Ectodermal cell (in vitro differentiated cells): ENCODE measurements at regions not wholly inside any gene's neighbourhood (a gene's known extent, or its start where the extent isn't known, plus 50 kb on each side); places are given as distances from the start of the nearest gene placed in this dataset.

ENCODE experiments used
- H3K27ac ChIP-seq: 2 replicates; pipeline ENCODE4 v1.7.0; 2013; ENCODE audit warnings: mild to moderate bottlenecking, low read depth, low read length; ENCODE audit not compliant: insufficient read depth, poor library complexity, severe bottlenecking
- H3K27me3 ChIP-seq: 2 replicates; pipeline ENCODE4 v1.7.0; 2013; ENCODE audit warnings: mild to moderate bottlenecking, low read length; ENCODE audit not compliant: insufficient read depth, control insufficient read depth, poor library complexity, severe bottlenecking
- H3K36me3 ChIP-seq: one replicate; pipeline ENCODE4 v1.7.0; 2013; ENCODE audit warnings: low read length; ENCODE audit not compliant: control insufficient read depth, insufficient read depth
- H3K4me1 ChIP-seq: one replicate; pipeline ENCODE4 v1.7.0; 2013; ENCODE audit warnings: low read length; ENCODE audit not compliant: control insufficient read depth, insufficient read depth
- H3K4me3 ChIP-seq: 2 replicates; pipeline ENCODE4 v1.7.0; 2013; ENCODE audit warnings: low read depth, low read length, control low read depth; ENCODE audit not compliant: insufficient read depth
- H3K9me3 ChIP-seq: 2 replicates; pipeline ENCODE4 v1.7.0; 2013; ENCODE audit warnings: mild to moderate bottlenecking, low read length, moderate library complexity; ENCODE audit not compliant: control insufficient read depth
- WGBS, 2 experiments: methylation state at CpG; one replicate each; pipeline ENCODE4 v1.1.7; 2013; ENCODE audit warnings: missing lambda C conversion rate in 2 of 2; 5-methylcytosine and 5-hydroxymethylcytosine counted together

- H3K27ac ChIP-seq, result no peak overlapping the region
- H3K4me3 ChIP-seq, result no peak overlapping the region
- no peaks in the 10 kb centered on the region for H3K27me3 ChIP-seq
- no peaks in the 10 kb centered on the region for H3K9me3 ChIP-seq
- H3K4me1 ChIP-seq, result no peaks in the 10 kb centered on the region
- WGBS, 2 experiments, result 83 to 95% methylated on average over 1 of the region's 1 CpG
- no peaks in the 10 kb centered on the region for H3K36me3 ChIP-seq
Measured at GRCh38 chr1:238073991-238074390, 183.3 kb upstream of the ZP4 start.

- Histone ChIP-seq H3K36me3 (no peaks in the 10 kb centered on the region), H3K9me3 (no peaks in the 10 kb centered on the region), H3K4me3 (no peak overlapping the region), H3K4me1 (no peaks in the 10 kb centered on the region), H3K27ac (no peak overlapping the region), H3K27me3 (no peaks in the 10 kb centered on the region)
- 96 to 100% methylated on average over 1 to 3 of the region's 3 CpGs for WGBS, 2 experiments
Measured at GRCh38 chr1:238071061-238071460, 180.3 kb upstream of the ZP4 start.

DNA sequence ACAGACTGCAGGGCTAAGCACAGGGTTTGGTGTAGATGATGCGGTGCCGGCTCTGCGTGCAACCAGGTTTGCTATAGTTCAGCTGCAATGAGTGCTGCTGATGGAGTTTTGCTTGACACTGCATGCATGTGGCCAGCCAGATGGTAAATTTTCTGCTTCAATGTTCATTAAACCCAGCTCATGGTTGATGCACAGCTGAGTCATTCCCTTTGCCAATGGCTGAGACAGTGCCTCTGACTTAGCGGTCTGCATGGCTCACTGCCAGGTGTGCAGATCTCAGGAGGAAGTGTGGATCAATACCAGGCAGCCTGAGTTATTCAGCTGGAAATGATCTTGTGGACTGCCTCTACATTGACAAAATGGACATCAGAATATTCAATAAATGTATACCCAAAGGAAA is 172.7 kb upstream of the ZP4 start:
- 95 to 96% methylated on average over 4 of the region's 4 CpGs for WGBS, 2 experiments
- no peak overlapping the region for H3K4me3 ChIP-seq
- no peak overlapping the region for H3K27ac ChIP-seq
- no peaks in the 10 kb centered on the region for H3K36me3 ChIP-seq
- H3K4me1 ChIP-seq, result no peaks in the 10 kb centered on the region
- H3K9me3 ChIP-seq, result no peaks in the 10 kb centered on the region
- no peaks in the 10 kb centered on the region for H3K27me3 ChIP-seq

- Histone ChIP-seq H3K4me3 (no peak overlapping the region), H3K27ac (no peak overlapping the region), H3K4me1 (no peaks in the 10 kb centered on the region), H3K27me3 (no peaks in the 10 kb centered on the region), H3K9me3 (no peaks in the 10 kb centered on the region), H3K36me3 (no peaks in the 10 kb centered on the region)
- WGBS, 2 experiments, result 93 to 95% methylated on average over 2 to 3 of the region's 3 CpGs
Measured at GRCh38 chr1:238061967-238062613, 171.4 kb upstream of the ZP4 start.

- H3K36me3 ChIP-seq, result no peaks in the 10 kb centered on the region
- H3K27ac ChIP-seq, result no peak overlapping the region
- no peaks in the 10 kb centered on the region for H3K4me1 ChIP-seq
- 94 to 95% methylated on average over 1 to 2 of the region's 2 CpGs for WGBS, 2 experiments
- H3K9me3 ChIP-seq, result no peaks in the 10 kb centered on the region
- H3K4me3 ChIP-seq, result no peak overlapping the region
- H3K27me3 ChIP-seq, result no peaks in the 10 kb centered on the region
Measured at GRCh38 chr1:238060061-238060460, 169.3 kb upstream of the ZP4 start.

DNA sequence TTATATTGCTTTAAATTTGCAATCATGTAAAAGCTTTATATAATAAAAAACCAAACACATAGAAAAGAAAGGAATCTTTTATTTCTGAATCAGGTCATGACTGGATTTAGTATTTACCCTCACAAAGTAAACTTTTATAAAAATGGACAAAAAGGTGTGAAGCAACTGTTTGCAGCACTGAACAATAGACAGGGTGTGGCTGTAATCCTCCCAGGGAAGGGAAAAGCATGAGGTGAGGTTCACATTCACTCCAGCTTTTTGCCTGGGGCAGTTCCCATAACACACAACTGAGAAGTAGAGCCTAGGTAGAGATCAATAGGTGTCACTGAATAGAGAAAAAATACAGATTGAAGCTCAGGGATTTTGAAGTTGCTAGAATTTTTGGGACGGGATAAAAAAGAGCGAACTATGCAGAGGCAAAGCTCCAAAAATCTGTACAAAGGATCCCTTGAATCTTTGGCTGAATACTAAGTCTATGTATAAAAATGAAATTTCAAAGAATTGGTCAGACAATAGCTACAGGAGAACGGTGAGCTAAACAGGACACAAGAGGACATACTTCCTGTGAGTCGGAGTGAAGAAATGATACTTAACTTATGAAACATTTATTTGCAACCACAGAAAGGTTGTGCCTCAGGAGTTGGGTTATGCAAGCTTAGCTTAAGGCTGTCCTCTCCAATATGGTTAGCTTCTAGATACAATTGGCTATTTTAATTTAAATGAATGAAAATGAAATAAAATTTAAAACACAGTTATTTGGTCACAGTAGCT is 162.0 kb upstream of the ZP4 start:
- Histone ChIP-seq H3K4me1 (no peaks in the 10 kb centered on the region), H3K9me3 (no peaks in the 10 kb centered on the region), H3K4me3 (no peak overlapping the region), H3K27ac (no peak overlapping the region), H3K36me3 (no peaks in the 10 kb centered on the region), H3K27me3 (no peaks in the 10 kb centered on the region)
- 95 to 99% methylated on average over 4 of the region's 4 CpGs for WGBS, 2 experiments

GRCh38 chr1:238029126-238029525 is 138.4 kb upstream of the ZP4 start:
- WGBS, 2 experiments, result 96 to 98% methylated on average over 1 of the region's 1 CpG
- H3K36me3 ChIP-seq, result no peaks in the 10 kb centered on the region
- H3K9me3 ChIP-seq, result no peaks in the 10 kb centered on the region
- H3K4me1 ChIP-seq, result no peaks in the 10 kb centered on the region
- H3K27ac ChIP-seq, result no peak overlapping the region
- no peaks in the 10 kb centered on the region for H3K27me3 ChIP-seq
- H3K4me3 ChIP-seq, result no peak overlapping the region

GRCh38 chr1:238027366-238027765 is 136.6 kb upstream of the ZP4 start:
- 67 to 97% methylated on average over 1 of the region's 2 CpGs for WGBS, 2 experiments

GRCh38 chr1:238023137-238023536 is 132.4 kb upstream of the ZP4 start:
- no peak overlapping the region for H3K4me3 ChIP-seq
- H3K4me1 ChIP-seq, result no peaks in the 10 kb centered on the region
- no CpG with 5 or more reads among the region's 1 CpG for WGBS, 2 experiments
- no peaks in the 10 kb centered on the region for H3K9me3 ChIP-seq
- H3K27me3 ChIP-seq, result no peaks in the 10 kb centered on the region
- H3K27ac ChIP-seq, result no peak overlapping the region
- H3K36me3 ChIP-seq, result no peaks in the 10 kb centered on the region

More at GRCh38 chr1:238027366-238027765, 136.6 kb upstream of the ZP4 start:
- H3K9me3 ChIP-seq, result no peaks in the 10 kb centered on the region
- no peak overlapping the region for H3K27ac ChIP-seq
- H3K27me3 ChIP-seq, result no peaks in the 10 kb centered on the region
- H3K36me3 ChIP-seq, result no peaks in the 10 kb centered on the region
- no peaks in the 10 kb centered on the region for H3K4me1 ChIP-seq
- H3K4me3 ChIP-seq, result no peak overlapping the region

- Histone ChIP-seq H3K27ac (no peak overlapping the region), H3K27me3 (no peaks in the 10 kb centered on the region), H3K4me1 (no peaks in the 10 kb centered on the region), H3K36me3 (no peaks in the 10 kb centered on the region), H3K4me3 (no peak overlapping the region), H3K9me3 (no peaks in the 10 kb centered on the region)
- WGBS, 2 experiments, result 100% methylated on average over 1 of the region's 2 CpGs
Measured at GRCh38 chr1:238018214-238018613, 127.5 kb upstream of the ZP4 start.
